DOHH2 (cell line): ENCODE measurements at regions not wholly inside any gene's neighbourhood (a gene's known extent, or its start where the extent isn't known, plus 50 kb on each side); places are given as distances from the start of the nearest gene placed in this dataset.

Experiments
- H3F3A ChIP-seq: fragments of 200-600 bp; sonication (generic), shearing (Covaris generic); 2 replicates; pipeline ENCODE4 v1.6.0; 2016; ENCODE audit warnings: antibody characterized with exemption, mild to moderate bottlenecking; ENCODE audit not compliant: control insufficient read depth, insufficient read depth
- H3K27ac ChIP-seq: fragments of 200-600 bp; sonication (generic); 2 replicates; pipeline ENCODE4 v1.5.1; 2014; ENCODE audit warnings: low read depth, mild to moderate bottlenecking, low read length, moderate library complexity
- H3K27me3 ChIP-seq: fragments of 200-600 bp; sonication (generic); 2 replicates; pipeline ENCODE4 v1.6.1; 2014; ENCODE audit warnings: mild to moderate bottlenecking, low read length, mixed read lengths; ENCODE audit not compliant: control insufficient read depth
- H3K36me3 ChIP-seq: fragments of 200-600 bp; sonication (generic); 2 replicates; pipeline ENCODE4 v1.6.1; 2014; ENCODE audit warnings: mild to moderate bottlenecking, low read length, moderate library complexity, mixed read lengths; ENCODE audit not compliant: control insufficient read depth
- H3K4me1 ChIP-seq: fragments of 200-600 bp; sonication (generic); 2 replicates; pipeline ENCODE4 v1.6.1; 2014; ENCODE audit warnings: mild to moderate bottlenecking, low read length, mixed read lengths; ENCODE audit not compliant: control insufficient read depth
- H3K4me2 ChIP-seq: fragments of 200-600 bp; sonication (generic); 2 replicates; pipeline ENCODE4 v1.6.0; 2014; ENCODE audit warnings: mild to moderate bottlenecking, low read length, moderate library complexity
- H3K4me3 ChIP-seq: fragments of 200-600 bp; sonication (generic); 2 replicates; pipeline ENCODE4 v1.5.1; 2014; ENCODE audit warnings: mild to moderate bottlenecking, low read length, mixed read lengths
- H3K79me2 ChIP-seq: fragments of 200-600 bp; sonication (generic); 2 replicates; pipeline ENCODE4 v1.6.1; 2014; ENCODE audit warnings: mild to moderate bottlenecking, low read length, mixed read lengths; ENCODE audit not compliant: control insufficient read depth
- H3K9me2 ChIP-seq: fragments of 200-600 bp; sonication (generic); replicated peaks from 2 replicates; pipeline ENCODE4 v1.6.1; 2014; ENCODE audit warnings: mild to moderate bottlenecking, low read length, mixed read lengths; ENCODE audit not compliant: control insufficient read depth
- H3K9me3 ChIP-seq: fragments of 200-600 bp; sonication (generic); 2 replicates; pipeline ENCODE4 v1.6.1; 2014; ENCODE audit warnings: antibody characterized with exemption, low read length, mixed read lengths; ENCODE audit not compliant: control insufficient read depth, insufficient read depth
- H4K20me1 ChIP-seq: fragments of 200-600 bp; sonication (generic); 2 replicates; pipeline ENCODE4 v1.6.0; 2014; ENCODE audit warnings: low read depth, mild to moderate bottlenecking, antibody characterized with exemption, low read length, moderate library complexity; ENCODE audit not compliant: control insufficient read depth, insufficient read depth
- EZH2phosphoT487 ChIP-seq: fragments of 200-600 bp; sonication (generic); IDR thresholded peaks from 2 replicates; pipeline ENCODE4 v1.6.1; 2017; ENCODE audit warnings: borderline replicate concordance, mild to moderate bottlenecking, antibody characterized with exemption, low read length, moderate library complexity, mixed read lengths
- TF ChIP-seq, protein P1 (sequence below): fragments of 200-600 bp; sonication (generic); IDR thresholded peaks from one replicate; pipeline ENCODE4 v1.5.1; 2014; ENCODE audit warnings: antibody characterized with exemption, mild to moderate bottlenecking, low read depth, low read length; ENCODE audit not compliant: poor library complexity, severe bottlenecking

DNA sequence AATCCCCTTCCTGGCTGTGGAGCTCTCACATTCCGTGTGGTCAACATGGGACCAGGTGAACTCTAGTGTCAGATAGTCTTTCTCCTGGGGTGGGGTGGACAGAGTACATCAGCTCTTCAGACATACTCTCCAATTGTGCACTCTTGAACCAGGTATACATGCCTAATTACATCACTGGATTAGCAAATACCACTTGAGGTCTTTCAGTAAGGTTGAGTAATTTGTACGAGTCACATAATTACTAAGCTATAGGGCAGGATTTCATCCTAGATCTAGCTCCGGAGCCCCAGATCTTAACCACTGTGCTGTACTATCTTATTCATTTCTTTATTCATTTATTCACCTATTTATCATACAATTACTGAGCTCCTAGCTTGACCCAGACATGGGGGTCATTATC lies 821.3 kb downstream of the TFAP2A start:
- H3K4me1 ChIP-seq = no peaks in the 10 kb centered on the region
- no peak overlapping the region for H3K4me3 ChIP-seq
- no peaks in the 10 kb centered on the region for H3K9me2 ChIP-seq
- H3K4me2 ChIP-seq = no peak overlapping the region
- no peaks in the 10 kb centered on the region for H3K27me3 ChIP-seq
- no peaks in the 10 kb centered on the region for H3K79me2 ChIP-seq
- no peaks in the 10 kb centered on the region for H3F3A ChIP-seq
- H3K36me3 ChIP-seq = no peaks in the 10 kb centered on the region
- TF ChIP-seq, protein P1, sequence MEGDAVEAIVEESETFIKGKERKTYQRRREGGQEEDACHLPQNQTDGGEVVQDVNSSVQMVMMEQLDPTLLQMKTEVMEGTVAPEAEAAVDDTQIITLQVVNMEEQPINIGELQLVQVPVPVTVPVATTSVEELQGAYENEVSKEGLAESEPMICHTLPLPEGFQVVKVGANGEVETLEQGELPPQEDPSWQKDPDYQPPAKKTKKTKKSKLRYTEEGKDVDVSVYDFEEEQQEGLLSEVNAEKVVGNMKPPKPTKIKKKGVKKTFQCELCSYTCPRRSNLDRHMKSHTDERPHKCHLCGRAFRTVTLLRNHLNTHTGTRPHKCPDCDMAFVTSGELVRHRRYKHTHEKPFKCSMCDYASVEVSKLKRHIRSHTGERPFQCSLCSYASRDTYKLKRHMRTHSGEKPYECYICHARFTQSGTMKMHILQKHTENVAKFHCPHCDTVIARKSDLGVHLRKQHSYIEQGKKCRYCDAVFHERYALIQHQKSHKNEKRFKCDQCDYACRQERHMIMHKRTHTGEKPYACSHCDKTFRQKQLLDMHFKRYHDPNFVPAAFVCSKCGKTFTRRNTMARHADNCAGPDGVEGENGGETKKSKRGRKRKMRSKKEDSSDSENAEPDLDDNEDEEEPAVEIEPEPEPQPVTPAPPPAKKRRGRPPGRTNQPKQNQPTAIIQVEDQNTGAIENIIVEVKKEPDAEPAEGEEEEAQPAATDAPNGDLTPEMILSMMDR = no peak
- TF ChIP-seq EZH2phosphoT487 = no peak
- no peak overlapping the region for H3K27ac ChIP-seq
- no peaks in the 10 kb centered on the region for H3K9me3 ChIP-seq
- H4K20me1 ChIP-seq = no peaks in the 10 kb centered on the region

DNA sequence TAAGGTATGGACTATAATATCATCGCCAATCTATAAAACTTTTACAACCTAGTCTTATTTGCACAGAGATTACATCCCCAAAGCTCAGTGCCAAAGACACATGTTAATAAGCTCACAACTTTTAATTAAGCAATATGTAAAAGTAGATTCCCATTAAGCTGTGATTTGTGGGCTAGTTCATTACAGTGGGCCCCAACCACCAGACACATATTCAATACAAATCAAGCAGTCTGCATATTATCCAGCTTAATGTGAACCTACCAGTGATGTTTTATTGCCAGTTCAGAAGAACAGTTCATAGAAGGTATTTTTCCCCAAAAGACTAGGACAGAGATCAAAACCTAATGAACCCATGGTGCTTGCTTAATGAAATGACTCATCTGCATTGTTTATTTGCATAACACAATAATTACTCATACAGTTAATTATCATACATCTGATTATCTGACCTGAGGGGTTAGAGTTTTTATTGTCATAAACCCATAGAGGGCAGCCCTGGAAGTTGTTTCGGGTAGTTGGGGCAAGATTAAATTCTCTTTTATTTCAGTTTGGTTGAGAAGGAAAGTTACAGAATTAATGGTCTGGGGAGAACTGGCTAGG lies 831.0 kb downstream of the TFAP2A start:
- H3F3A ChIP-seq = no peaks in the 10 kb centered on the region
- no peaks in the 10 kb centered on the region for H4K20me1 ChIP-seq
- H3K4me2 ChIP-seq = no peak overlapping the region
- no peaks in the 10 kb centered on the region for H3K27me3 ChIP-seq
- no peaks in the 10 kb centered on the region for H3K79me2 ChIP-seq
- no peaks in the 10 kb centered on the region for H3K9me2 ChIP-seq
- H3K4me1 ChIP-seq = no peaks in the 10 kb centered on the region
- no peaks in the 10 kb centered on the region for H3K9me3 ChIP-seq
- no peak overlapping the region for H3K27ac ChIP-seq
- TF ChIP-seq, protein P1 = no peak
- no peak for TF ChIP-seq EZH2phosphoT487
- no peaks in the 10 kb centered on the region for H3K36me3 ChIP-seq
- no peak overlapping the region for H3K4me3 ChIP-seq

GRCh38 chr6:9581155-9581554 lies 833.7 kb downstream of the TFAP2A start:
- no peaks in the 10 kb centered on the region for H3K9me2 ChIP-seq
- no peaks in the 10 kb centered on the region for H3K4me1 ChIP-seq
- H3K36me3 ChIP-seq = no peaks in the 10 kb centered on the region
- no peaks in the 10 kb centered on the region for H3K27me3 ChIP-seq
- H3F3A ChIP-seq = no peaks in the 10 kb centered on the region
- H4K20me1 ChIP-seq = no peaks in the 10 kb centered on the region
- no peaks in the 10 kb centered on the region for H3K9me3 ChIP-seq
- no peak overlapping the region for H3K4me3 ChIP-seq
- H3K27ac ChIP-seq = no peak overlapping the region
- TF ChIP-seq, protein P1 = no peak
- no peak for TF ChIP-seq EZH2phosphoT487
- H3K79me2 ChIP-seq = no peaks in the 10 kb centered on the region
- no peak overlapping the region for H3K4me2 ChIP-seq
